ENCODE measurements at regions not wholly inside any gene's neighbourhood (a gene's known extent, or its start where the extent isn't known, plus 50 kb on each side); places are given as distances from the start of the nearest gene placed in this dataset.

DNA sequence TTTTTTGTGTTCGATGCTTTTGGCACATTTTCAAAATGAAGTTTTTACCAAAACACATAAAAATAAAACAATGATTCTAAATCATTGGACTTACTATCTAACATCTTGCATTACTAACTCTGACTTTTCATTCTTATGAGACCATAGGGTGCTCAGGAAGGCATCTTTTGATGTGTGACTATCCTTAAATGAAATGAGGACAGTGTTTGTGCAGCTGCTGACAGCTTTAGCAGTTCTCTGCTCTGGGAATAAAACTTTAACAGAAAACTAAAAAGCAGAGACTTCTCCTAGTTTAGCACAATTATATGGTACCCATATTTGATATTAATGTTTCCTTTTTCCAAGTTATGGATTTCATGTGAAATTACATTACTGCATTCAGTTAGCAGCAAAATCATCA is 471.6 kb downstream of the ARL4A start:
- no peak for TF ChIP-seq CTCF (conservative IDR thresholded peaks at IDR 0.05; ENCODE audit: low read length)
- no peak overlapping the region for H3K4me3 ChIP-seq (ENCODE audit: low read length)
- no peak for DNase-seq (ENCODE audit: low read depth)

DNA sequence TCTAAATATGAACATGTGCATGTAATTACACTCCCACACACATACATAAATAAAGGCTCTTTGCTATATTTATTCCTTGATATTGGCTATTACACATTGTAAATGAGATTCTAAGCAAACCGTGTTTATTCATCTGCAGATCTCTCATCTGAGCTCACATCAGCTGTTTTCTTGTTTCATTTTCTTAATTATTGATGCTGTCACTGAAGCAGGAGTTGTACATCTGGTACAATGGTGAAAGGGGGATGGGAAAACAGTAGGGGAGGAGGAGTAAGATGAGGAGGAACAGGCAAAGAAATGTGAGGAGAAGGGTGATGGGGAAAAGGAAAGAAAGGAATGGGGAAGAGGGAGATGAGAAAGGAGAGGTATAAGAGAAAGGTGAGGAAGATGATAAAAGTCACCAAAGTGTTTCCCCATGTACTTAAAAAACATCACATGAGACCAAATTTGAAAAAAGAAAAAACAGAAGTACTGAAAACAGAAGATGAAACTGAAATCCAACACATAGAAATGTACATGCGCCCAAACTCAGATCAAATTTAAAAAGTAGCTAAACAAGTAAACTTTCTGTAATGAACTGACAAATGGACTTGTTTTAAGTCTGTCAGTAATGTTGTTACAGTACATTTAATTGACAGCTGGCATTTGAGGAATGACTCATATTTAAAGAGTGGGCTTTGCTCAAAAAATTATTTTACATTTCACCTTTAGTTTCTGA is 472.2 kb downstream of the ARL4A start:
- H3K4me3 ChIP-seq (ENCODE audit: low read length) = no peak overlapping the region
- DNase-seq (ENCODE audit: low read depth) = no peak
- no peak for TF ChIP-seq CTCF (conservative IDR thresholded peaks at IDR 0.05; ENCODE audit: low read length)

GRCh38 chr7:13161125-13161524 is 473.7 kb downstream of the ARL4A start:
- DNase-seq (ENCODE audit: low read depth) = no peak
- H3K4me3 ChIP-seq (ENCODE audit: low read length) = no peak overlapping the region
- TF ChIP-seq CTCF (conservative IDR thresholded peaks at IDR 0.05; ENCODE audit: low read length) = no peak

DNA sequence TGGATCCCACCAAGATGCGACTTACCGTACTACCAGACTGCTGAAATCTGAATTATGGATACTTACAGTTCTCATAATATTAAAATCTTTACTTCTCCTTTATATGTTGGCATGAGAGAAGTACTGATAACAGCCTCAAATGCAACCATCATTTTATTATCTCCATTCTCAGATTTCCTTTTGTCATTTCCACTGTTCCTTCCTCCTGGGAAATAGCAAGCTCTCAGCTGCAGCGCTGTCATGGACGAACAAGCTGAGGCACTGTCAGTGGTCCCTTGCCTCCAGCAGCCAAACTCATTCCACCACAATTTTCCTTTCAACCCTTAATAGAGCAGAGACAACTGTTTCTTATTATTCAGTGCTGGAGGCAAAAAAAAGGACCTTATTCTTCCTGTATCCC is 478.4 kb downstream of the ARL4A start:
- no peak for TF ChIP-seq CTCF (conservative IDR thresholded peaks at IDR 0.05; ENCODE audit: low read length)
- no peak overlapping the region for H3K4me3 ChIP-seq (ENCODE audit: low read length)
- no peak for DNase-seq (ENCODE audit: low read depth)

GRCh38 chr7:13166801-13167200 is 479.4 kb downstream of the ARL4A start:
- no peak for TF ChIP-seq CTCF (conservative IDR thresholded peaks at IDR 0.05; ENCODE audit: low read length)
- DNase-seq (ENCODE audit: low read depth) = no peak
- H3K4me3 ChIP-seq (ENCODE audit: low read length) = no peak overlapping the region

- H3K4me3 ChIP-seq (ENCODE audit: low read length) = no peak overlapping the region
- DNase-seq (ENCODE audit: low read depth) = no peak
- no peak for TF ChIP-seq CTCF (conservative IDR thresholded peaks at IDR 0.05; ENCODE audit: low read length)
These were observed 481.9 kb downstream of the ARL4A start for GRCh38 chr7:13169356-13169755.

DNA sequence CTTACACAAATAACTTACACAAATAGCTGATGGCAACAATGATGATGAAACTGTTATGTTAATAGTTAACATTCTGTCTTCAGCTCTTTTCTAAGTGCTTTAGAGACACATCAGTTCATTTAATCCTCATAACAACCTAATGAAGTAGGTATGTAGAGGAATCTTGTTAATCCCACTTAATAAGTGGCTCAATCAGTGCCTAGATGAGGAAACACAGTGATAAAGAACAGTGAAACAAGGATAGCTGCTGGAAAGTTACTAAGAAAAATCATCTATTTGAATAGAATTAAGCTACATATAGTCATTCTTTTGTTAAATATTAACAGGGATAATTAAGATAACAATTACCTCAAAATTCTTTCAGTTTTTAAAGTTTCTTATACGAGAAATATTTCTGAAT is 487.6 kb downstream of the ARL4A start:
- DNase-seq (ENCODE audit: low read depth) = no peak
- no peak overlapping the region for H3K4me3 ChIP-seq (ENCODE audit: low read length)
- TF ChIP-seq CTCF (conservative IDR thresholded peaks at IDR 0.05; ENCODE audit: low read length) = no peak

All from AG10803 (cell line).